ENCODE measurements at regions not wholly inside any gene's neighbourhood (a gene's known extent, or its start where the extent isn't known, plus 50 kb on each side); places are given as distances from the start of the nearest gene placed in this dataset.

DNA sequence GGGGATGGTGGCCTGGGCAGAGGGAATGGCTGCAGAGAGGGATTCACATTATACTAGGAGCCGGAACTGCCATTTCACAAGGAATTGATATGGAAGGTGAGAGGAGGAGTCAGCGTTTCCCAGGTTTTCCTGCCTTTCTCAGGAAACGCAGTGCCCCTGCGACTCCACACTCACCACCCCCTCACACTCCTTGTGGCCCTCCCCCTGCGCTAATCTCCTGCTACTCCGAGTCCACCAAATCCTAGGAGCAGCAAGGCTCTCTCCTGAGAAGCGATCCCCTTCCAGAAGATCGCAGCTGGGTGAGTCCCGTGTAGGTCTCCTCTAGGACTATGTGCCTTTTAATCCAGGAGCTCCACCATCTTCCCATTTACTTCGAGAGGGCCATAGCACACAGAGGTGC lies 140.6 kb downstream of the VAPA start:
- Histone ChIP-seq H3K4me1 (peaks cover 31% of the 10 kb centered on the region), H3K4me3 (no peak overlapping the region), H3K27ac (peak overlapping the region; percentile 33), H3K9me3 (no peaks in the 10 kb centered on the region), H3K27me3 (no peaks in the 10 kb centered on the region), H3K36me3 (no peaks in the 10 kb centered on the region)
- DNase-seq (no peak), ATAC-seq (no peak)
- TF ChIP-seq, protein P1, sequence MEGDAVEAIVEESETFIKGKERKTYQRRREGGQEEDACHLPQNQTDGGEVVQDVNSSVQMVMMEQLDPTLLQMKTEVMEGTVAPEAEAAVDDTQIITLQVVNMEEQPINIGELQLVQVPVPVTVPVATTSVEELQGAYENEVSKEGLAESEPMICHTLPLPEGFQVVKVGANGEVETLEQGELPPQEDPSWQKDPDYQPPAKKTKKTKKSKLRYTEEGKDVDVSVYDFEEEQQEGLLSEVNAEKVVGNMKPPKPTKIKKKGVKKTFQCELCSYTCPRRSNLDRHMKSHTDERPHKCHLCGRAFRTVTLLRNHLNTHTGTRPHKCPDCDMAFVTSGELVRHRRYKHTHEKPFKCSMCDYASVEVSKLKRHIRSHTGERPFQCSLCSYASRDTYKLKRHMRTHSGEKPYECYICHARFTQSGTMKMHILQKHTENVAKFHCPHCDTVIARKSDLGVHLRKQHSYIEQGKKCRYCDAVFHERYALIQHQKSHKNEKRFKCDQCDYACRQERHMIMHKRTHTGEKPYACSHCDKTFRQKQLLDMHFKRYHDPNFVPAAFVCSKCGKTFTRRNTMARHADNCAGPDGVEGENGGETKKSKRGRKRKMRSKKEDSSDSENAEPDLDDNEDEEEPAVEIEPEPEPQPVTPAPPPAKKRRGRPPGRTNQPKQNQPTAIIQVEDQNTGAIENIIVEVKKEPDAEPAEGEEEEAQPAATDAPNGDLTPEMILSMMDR (IDR thresholded peaks at IDR 0.05), result no peak
- intact Hi-C loops (cut with DNase I), result no loop called here

DNA sequence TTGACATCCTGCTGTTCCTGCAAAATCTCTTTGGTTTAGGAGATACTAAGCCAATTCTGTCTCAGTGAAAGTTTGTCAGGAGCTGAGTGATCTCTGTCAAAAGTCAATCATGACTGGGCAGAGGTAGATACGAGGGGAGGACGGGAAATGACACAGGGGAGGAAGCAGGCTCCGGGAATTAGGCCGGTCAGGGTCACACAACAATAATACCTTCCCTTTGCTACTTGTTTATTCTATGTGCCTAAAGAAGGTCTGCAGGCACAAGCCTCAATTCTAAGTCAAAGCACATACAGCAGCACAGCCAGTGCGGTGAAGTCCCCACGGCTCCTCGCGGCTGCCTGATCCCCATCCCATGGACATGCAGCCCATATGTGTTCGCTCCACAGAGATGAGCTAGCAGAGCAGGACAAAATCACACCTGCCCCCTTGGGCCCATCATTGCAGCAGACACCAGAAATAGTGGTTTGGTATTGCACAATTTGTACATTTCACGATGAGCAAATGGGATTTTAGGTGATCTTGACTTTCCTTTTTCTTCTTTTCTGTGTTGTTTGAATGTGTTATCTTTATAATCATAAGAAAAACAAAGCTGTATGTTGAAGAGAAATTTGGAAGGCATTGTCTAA lies 141.4 kb downstream of the VAPA start:
- no peaks in the 10 kb centered on the region for H3K27me3 ChIP-seq
- H3K4me3 ChIP-seq, result no peak overlapping the region
- no peaks in the 10 kb centered on the region for H3K9me3 ChIP-seq
- ATAC-seq (no peak), DNase-seq (no peak)
- intact Hi-C loops (cut with DNase I), result no loop called here
- H3K36me3 ChIP-seq, result no peaks in the 10 kb centered on the region
- no peak overlapping the region for H3K27ac ChIP-seq
- H3K4me1 ChIP-seq, result peaks cover 35% of the 10 kb centered on the region
- TF ChIP-seq, protein P1 (IDR thresholded peaks at IDR 0.05), result no peak

DNA sequence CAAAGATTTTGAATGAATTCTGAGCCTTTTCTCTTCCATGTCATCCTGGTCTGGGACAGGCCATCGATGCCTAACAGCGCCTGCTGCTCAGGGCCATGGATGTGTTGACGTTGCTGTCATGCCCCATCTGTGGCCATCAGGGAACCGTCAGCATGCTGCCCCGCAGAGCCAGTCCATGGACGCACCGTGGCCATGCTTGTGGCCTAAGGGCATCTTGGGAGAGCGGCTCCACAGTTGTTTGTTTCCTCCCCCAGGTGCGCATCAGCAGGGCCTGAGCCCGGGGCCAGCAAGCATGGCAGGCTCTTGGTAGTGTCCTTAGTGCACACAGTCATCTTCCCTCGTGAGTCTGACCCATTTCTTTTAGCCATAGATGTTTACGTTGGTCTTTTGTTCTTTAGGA lies 142.7 kb downstream of the VAPA start:
- Histone ChIP-seq H3K27me3 (no peaks in the 10 kb centered on the region), H3K9me3 (no peaks in the 10 kb centered on the region), H3K4me1 (peaks cover 44% of the 10 kb centered on the region), H3K36me3 (no peaks in the 10 kb centered on the region), H3K4me3 (no peak overlapping the region), H3K27ac (no peak overlapping the region)
- ATAC-seq (no peak), DNase-seq (no peak)
- TF ChIP-seq, protein P1 (IDR thresholded peaks at IDR 0.05), result no peak
- intact Hi-C loops (cut with DNase I), result no loop called here

DNA sequence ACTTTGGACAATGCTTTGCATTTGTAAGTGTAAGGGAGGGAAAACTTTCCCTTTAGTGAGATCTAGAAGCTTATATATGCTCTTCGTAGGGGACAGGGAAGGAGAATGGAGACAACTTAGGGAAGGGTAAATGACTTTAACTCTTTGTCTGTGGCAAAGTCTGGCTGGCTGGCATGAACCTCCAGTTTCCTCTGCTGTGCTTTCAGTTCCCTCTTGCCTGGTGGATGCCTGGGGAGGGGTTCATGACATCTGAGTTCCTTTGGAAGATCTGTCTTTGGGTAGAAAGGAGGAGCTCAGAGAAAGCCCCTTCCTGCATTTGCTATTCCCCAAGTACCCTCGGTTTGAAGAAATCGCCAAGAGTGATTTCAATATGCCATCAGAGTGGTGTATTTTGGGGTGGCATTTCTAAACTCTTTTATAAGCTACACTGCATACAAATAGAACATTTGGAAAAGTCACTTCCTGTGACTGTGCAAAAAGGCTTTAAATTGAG lies 143.6 kb downstream of the VAPA start:
- TF ChIP-seq, protein P1 (IDR thresholded peaks at IDR 0.05), result no peak
- peaks cover 44% of the 10 kb centered on the region for H3K4me1 ChIP-seq
- no peaks in the 10 kb centered on the region for H3K27me3 ChIP-seq
- H3K9me3 ChIP-seq, result no peaks in the 10 kb centered on the region
- H3K4me3 ChIP-seq, result no peak overlapping the region
- no peak overlapping the region for H3K27ac ChIP-seq
- ATAC-seq (peak; percentile 55), DNase-seq (no peak)
- H3K36me3 ChIP-seq, result no peaks in the 10 kb centered on the region
- intact Hi-C loops (cut with DNase I), result no loop called here

DNA sequence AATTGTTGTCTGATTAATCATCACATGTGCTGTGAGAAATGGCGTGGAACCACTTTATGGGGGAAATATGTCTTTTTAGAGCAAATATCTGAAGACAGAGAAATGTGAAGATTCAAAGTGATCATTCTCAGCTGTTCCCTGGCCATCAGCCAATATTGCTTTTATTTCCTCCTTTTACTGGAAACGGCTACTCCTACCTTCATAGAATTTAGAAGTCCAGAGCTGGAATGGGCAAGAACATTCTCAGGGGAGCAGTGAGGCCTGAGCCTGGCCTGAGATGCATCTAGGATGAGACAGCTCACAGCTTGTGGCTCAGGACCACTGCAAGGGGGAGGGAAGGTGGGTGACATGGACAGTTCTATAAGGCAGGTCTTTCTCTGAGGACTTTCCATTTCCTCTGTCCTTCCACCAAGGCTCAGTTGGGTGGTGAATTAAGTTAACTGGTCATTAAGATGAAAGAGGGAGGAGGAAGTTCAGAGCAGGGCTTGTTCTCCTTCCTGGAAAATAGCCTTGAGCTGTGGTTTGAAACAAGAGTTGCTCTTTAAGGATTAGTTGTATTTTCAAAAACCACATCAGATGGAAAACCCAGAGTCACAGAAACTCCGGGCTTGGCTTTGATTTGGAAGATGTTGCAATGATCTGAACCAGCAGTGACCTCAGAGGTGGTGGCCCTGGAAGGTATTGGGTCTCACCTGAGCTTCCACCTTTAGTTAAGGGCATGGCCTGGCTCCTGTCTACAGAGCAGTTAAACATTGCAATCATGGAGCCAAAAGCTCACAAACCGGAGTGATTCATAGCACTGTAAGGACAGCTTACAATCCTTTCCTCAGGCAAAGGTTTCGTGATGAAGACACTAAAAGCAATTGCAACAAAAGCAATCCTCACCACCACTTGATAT lies 144.3 kb downstream of the VAPA start:
- H3K27me3 ChIP-seq, result no peaks in the 10 kb centered on the region
- TF ChIP-seq, protein P1 (IDR thresholded peaks at IDR 0.05), result no peak
- no peaks in the 10 kb centered on the region for H3K36me3 ChIP-seq
- DNase-seq, result no peak
- H3K9me3 ChIP-seq, result no peaks in the 10 kb centered on the region
- peak; percentile 44 for ATAC-seq
- intact Hi-C loops (cut with DNase I), result no loop called here
- no peak overlapping the region for H3K4me3 ChIP-seq
- peak overlapping the region; percentile 26 for H3K27ac ChIP-seq
- H3K4me1 ChIP-seq, result peaks cover 44% of the 10 kb centered on the region
